H1 (cell line): ENCODE measurements at regions not wholly inside any gene's neighbourhood (a gene's known extent, or its start where the extent isn't known, plus 50 kb on each side); places are given as distances from the start of the nearest gene placed in this dataset.

Source experiments
- E2F6 ChIP-seq: IDR thresholded peaks from 2 replicates; pipeline ENCODE4 v1.6.1; 2012; ENCODE audit warnings: inconsistent platforms
- TAF7 ChIP-seq: optimal IDR thresholded peaks from 2 replicates; pipeline ENCODE3; 2011; ENCODE audit warnings: low read depth, mild to moderate bottlenecking, inconsistent platforms, low read length, moderate library complexity, borderline replicate concordance

GRCh38 chr22:48042621-48043395 lies 1280.4 kb downstream of the TBC1D22A start (continued):
- TF ChIP-seq E2F6 = no peak
- TF ChIP-seq TAF7 = no peak
